ENCODE measurements at regions not wholly inside any gene's neighbourhood (a gene's known extent, or its start where the extent isn't known, plus 50 kb on each side); places are given as distances from the start of the nearest gene placed in this dataset.
A peak's percentile ranks its signal among the peaks of the same experiment; 100 is the strongest.

DNA sequence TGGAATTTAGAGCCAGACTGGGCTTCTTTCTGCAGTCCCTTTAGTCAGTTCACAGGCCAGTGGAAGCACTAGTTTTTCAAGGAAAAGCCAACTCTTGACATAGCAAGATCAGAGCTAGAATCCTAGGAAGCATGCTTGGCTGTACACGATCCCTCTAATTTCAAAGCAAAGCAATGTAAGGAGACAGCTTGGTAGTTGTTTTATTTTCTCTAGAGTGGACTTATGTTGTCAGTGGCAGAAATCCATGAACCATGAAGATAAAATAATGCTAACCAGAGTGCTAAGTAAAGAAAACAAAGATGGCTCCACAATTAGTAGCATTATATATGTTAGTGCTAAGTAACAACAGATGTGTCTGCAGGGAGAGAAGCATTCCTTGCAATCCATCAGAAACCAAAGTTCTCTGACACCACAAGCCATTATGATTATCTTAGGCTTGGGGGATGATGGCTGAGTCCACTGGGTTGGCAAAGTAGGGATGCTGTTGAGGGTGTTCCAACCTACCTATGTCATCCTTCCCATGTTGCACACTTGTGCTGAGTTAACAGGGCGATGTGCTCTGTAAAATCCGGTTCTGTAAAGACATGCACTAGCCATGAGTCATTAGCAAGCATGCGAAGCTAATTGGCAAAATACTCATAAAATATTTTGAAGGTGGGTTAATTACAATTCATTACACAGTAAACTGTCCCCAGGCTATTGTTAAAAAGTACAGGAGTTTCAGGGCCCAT, 115.2 kb downstream of the BMP2 start:
- DNase-seq (ENCODE audit: low read depth in 2 of 3, low spot score in 2 of 3): no peak

DNA sequence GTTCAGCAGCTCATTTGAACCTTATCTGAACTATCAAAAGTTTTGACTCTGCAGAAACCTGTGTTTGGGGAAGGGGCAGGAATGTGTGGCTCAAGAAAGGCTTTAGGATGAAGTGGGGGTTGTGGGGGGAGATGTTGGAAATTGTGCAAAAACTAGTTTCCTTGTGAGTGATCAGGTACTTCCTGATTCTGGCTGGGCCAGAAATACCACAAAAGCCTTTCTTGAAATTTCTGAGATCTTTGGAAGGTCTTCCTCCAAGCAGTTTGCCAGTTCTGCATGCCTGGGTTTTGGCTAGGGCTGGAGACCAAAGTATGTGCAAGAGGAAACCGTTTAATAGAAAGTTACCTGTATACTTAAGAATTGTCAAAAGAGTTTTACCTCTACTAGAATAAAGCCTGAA, 116.6 kb downstream of the BMP2 start:
- DNase-seq (ENCODE audit: low read depth in 2 of 3, low spot score in 2 of 3): no peak

DNA sequence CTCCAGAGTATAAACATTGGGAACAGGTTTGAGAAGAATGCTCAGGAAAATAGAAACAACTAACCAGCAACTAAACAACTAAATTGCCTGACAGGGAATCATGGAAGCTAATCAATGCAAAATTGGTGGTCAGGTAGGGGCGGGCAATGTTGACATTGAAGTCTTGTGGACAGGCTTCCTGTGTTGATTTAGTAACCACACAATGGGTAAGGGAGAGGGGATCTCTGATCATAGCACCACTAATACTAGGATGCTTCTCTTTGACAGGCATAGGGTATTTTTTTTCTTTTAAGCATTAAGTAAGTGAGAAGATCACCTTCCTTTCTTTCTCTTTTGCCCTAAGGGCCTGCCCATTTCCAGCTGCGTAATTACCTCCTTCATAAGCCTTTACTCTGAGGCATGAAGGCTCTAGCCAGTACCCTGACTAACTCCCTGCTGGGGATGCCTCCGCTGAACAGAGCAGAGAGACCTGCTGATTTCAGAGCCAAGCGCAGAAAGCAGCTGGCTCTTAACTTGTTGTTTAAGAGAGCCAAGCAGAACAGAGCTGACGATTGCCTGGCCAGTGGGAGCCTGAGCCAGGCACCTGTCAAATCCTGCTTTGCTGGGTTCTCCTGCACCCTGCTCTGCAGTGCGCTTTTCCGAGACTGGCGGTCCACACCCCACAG, 118.7 kb downstream of the BMP2 start:
- no peak for DNase-seq (ENCODE audit: low read depth in 2 of 3, low spot score in 2 of 3)

DNA sequence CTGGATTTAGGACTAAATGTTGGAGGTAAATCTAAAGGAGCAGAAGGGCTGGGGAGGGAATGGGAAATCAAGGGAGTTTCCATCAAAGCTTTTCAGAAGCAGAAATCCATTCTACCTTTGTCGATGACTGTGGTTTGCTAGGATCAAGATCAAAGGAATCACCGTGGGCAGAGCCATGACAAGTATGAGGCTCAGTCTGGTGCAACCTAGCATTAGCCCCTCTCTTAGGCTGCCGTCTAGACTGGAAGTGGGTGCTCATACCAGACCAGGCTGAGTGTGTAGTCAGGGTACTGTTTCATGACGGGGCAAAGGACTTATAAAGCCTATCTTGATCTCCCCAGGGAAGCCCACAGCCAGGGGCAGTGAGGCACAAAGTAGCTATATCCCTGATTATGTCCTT, 120.5 kb downstream of the BMP2 start:
- no peak for DNase-seq (ENCODE audit: low read depth in 2 of 3, low spot score in 2 of 3)

DNA sequence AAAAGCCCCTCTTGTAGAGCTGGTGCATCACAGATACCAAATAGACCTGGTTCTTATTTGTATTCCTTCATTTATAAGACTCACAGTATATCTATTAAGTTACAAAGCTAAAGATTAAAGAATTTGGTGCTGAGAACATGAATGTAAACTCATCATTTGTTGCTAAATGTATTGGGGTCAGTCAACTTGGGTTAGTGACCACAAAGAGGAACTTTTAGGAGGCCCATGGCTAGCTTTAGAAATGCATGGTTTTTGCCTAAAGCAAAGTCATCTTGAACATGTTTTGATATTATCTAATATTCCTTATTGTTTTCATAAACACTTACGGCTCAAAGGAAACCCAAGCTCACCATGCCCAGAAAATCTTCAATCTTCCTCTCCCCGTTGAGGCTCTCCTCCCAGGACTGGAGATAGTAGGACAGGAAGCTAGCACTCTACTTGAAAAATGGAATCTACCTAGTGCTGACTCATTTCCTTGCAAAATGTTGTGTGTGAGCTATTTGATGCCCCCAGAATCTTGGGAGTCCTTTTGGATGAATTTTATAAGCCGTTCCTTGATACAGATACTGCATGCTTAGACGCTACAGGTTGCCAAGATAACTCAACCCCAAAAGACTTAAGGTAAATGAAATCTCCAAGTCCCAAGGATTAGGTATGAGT, 121.4 kb downstream of the BMP2 start:
- DNase-seq (ENCODE audit: low read depth in 2 of 3, low spot score in 2 of 3): peak in 1 of 3 donors; percentile 29

DNA sequence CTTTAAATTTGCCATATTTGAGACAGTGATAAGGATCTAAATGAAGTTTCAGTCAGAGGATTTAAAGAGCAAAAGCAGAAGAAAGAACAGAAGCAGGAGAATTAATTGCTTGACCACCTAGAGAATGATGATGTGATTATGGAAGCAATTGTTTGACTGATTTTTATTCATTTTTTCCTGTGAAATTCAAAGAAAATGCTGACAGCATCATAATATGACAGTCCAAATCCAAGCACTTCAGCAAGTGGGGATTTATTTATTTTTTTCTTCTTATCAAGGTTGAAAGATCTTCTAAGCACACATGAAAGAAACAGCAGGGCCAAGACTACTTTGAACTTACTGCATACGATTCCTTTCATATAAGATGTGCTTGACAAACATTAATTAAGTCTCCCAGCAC, 125.2 kb downstream of the BMP2 start:
- no peak for DNase-seq (ENCODE audit: low read depth in 2 of 3, low spot score in 2 of 3)

DNA sequence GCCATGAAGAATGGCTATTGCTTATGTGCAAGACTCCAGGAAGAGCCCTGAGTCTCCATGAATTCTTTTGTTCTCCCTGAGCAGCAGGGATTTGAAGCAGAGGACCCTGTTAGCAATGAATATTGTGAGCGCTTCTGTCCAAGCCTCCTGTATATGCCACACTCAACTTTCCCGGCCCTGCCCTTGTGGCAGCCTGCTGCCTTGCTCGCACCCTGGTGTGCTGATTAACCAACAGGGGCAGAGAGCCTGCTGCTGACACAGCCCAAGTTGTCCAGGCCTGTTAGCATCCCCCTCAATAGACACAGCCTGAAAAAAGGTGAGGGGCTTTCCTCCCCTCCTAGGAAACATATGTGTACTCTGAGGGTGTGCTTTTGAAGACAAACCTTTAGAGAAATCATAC, 131.4 kb downstream of the BMP2 start:
- DNase-seq (ENCODE audit: low read depth in 2 of 3, low spot score in 2 of 3): no peak

DNA sequence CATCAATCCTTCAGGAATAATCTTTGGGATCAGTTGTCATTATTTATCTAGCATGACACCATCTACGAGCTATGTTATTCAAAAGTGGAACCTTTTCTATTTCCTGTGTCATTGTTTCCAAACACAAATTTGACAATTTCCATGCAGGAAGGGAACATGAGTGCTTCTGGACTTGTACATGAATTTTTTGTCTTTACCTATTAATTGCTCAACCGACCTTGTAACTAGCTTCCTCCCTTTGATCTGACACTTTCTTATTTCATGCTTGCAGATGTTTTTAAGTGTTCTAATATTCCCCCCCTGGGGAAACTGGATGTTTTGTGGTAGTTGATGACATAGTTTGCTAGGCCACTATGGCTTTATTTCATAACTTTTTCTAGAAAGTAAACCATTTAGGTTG, 139.4 kb downstream of the BMP2 start:
- no peak for DNase-seq (ENCODE audit: low read depth in 2 of 3, low spot score in 2 of 3)

DNA sequence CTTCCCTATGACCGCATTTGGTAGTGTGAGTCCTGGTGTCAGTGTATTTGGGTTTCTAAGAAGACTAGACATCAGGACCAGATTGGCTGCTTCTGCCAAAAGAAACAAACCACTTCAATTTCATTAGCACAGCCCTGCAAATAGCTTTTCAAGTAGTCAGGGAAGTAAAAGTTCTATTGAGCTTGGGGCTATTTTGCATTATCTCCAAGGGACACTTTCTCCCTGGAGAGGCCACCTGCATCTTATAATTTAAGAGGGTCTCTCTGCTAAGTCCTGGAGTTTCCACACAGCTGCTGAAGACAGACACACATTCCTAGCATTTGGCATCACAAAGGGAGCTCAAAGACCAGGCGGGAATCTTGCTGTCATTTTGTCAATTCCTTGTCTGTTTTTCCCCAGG, 141.2 kb downstream of the BMP2 start:
- DNase-seq (ENCODE audit: low read depth in 2 of 3, low spot score in 2 of 3): no peak

DNA sequence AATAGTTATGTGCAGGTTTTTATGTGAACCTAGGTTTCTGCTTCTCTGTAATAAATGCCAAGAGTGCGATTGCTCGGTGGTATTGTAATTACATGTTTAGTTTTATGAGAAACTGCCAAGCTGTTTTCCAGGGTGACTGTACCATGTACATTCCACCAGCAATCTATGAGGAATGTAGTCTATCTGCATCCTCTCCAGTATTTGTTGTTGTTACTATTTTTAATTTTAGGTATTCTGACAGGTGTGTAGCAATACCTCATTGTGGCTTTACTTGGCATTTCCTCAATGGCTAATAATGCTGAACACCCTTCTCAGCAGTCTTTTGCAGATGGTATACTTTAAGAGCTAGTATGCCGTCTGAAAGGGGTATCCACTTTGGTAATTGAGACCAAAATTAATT, 142.1 kb downstream of the BMP2 start:
- no peak for DNase-seq (ENCODE audit: low read depth in 2 of 3, low spot score in 2 of 3)

DNA sequence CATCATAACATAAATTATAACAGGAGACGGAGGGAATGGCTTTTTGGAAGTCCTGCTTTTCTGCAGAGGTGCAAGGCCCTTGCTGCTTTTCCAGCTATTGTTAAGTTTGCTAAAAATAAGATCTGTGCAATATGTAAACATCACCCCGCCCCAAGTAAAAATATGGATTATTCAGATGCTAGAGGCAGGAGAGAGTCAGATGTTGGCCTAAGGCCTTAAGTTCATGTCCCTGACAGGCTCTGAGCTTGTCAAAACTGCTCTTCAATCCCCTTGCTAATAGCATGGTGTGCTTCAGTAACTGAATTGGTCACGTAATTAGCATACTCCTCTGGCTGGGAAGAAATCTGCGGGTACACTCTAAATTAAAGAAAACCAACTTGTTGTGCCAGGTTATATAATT, 147.5 kb downstream of the BMP2 start:
- no peak for DNase-seq (ENCODE audit: low read depth in 2 of 3, low spot score in 2 of 3)

DNA sequence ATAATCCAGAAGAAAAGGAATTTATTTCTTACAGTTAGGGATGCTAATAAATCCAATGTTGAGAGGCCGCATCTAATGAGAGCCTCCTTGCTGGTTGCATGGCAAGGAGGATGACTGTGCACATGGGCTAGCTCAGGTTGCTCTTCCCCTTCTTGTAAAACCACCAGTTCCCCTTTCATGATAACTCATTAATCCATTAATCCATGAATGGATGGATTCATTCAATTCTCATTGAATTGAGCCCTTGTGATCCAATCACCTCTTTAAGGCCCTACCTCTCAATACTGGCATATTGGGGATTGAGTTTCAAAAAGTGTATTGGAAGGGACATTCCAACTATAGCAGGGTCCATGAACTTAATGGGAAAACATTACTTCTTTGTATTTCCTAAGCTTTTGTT, 149.5 kb downstream of the BMP2 start:
- DNase-seq (ENCODE audit: low read depth in 2 of 3, low spot score in 2 of 3): no peak

DNA sequence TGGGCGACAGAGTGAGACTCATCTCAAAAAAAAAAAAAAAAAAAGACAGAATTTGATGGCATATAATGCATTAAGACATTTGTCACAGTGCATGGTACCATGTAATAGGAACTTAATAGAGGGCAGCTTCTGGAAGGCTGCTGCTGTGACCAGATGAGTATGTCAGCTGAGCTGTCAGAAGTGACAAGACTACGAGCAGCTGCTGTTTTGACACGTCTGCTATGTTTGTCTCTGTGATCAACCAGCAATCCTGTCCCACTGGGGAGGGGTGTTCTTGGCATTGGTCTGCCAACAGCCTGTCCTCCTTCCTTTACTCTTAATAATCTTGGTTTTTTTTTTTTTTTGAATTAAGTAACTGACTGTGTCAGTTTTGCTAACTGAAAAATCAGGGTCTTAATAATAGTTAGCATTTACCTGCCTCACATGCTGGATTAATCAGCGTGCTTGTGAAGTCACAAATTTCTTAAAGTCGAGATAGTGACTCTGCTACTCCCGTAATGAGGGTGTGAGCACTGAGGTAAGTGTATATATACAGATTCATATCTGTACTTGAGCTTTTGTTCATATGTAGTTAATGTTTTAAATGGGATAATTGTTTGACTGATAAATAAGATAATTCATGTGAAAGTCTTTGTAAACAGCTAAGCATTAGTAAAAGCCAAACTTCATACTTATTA, 152.4 kb downstream of the BMP2 start:
- no peak for DNase-seq (ENCODE audit: low read depth in 2 of 3, low spot score in 2 of 3)

DNA sequence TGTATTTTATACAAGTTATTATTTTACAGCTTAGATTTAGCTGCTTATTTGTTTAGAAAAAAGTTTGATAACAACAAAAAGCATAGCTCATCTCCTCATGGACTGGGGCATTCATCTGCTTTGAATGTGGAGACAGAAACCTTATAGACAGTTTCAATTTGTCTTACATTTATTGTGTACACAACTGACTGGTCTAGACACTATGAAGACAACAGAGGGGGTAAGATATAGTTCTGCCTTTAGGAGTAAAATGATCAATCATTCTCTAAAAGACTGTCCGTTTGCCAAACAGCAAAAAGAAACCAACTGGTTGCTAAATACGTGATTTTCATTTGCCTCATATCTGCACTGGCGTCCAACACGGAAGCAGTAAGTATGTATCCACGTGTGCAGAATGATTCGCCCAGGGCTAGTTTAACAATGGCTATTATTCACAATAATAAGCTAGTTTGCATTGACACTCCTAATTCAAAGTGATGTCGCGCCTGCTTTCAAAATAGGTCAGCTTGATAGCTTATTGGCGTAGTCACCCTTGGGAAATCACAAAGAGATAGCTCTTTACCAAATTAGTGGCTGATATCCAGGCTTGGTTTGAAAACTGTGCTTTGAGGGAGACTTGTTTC, 153.6 kb downstream of the BMP2 start:
- DNase-seq (ENCODE audit: low read depth in 2 of 3, low spot score in 2 of 3): no peak

DNA sequence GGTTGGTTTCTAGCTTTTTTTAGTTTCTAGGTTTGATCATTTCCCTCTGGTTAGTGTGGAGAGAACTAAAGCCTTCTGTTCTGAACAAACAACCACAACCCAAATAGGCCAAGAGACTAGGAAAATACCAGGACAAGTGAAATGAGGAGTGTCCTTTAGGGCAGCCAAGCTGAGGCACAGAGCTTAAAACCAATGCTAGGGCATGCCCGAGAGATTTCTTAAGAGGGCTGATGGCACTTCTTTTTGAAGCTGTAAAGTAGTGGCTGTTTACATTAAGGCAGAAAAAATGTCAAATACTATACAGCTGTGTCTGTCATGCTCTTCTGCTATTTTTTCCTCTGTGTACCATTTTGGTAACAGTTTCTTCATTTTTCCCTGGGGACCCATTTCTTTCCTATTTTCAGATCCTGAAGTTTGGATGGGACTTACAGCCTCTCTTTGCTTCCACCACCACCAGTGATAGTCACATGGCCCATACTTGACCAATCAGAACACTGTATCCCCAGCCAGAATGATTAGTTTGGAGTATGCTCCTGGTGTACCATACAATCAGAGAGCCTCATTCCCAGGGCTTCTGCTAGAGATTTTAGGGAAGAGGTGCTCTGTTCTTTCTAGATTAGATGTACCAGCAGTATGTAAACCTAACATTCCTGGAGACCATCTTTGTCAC, 154.4 kb downstream of the BMP2 start:
- DNase-seq (ENCODE audit: low read depth in 2 of 3, low spot score in 2 of 3): no peak

DNA sequence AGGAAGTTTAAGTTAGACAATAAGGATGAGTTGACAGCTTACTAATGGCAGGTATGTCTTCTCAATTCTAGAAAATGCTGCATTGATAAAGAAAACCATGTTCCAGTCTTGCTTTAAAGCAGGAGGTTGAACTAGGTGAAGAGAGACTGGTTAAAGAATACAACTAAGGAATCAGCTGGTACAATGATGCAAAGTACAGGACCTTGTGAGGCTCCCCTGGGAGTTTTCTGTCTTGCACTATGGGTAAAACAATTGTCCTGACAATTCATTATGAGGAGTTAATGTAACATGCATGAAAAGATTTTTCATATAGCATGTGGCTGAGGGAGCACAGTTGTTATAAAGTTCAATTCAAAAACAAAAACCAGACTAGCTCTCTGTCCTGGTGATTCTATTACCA, 157.2 kb downstream of the BMP2 start:
- DNase-seq (ENCODE audit: low read depth in 2 of 3, low spot score in 2 of 3): no peak

DNA sequence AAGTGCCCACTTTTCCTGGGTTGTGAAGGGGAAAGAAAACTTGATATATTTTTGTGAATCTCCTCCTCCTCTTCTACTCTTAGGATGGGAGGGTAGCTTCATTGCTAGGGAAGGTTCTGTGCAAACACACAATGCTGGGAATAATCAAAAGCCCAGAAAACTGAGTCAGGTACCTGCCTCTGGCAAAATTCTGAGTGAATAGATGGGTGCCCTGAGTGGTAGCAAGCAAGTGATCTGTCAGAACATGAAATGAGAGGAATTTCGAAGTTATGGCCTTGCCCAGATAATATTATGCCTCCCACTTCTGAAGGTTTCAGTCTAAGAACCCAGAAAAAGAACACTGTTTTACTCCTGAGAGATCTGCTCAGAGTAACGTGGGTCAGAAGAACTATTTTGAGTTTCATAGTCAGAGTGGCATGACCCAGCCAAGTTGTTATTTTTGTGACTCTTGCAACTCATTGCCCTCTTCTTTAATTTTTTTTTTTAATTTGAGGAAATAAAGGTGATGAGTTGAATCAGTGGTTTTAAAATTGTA, 158.3 kb downstream of the BMP2 start:
- no peak for DNase-seq (ENCODE audit: low read depth in 2 of 3, low spot score in 2 of 3)

DNA sequence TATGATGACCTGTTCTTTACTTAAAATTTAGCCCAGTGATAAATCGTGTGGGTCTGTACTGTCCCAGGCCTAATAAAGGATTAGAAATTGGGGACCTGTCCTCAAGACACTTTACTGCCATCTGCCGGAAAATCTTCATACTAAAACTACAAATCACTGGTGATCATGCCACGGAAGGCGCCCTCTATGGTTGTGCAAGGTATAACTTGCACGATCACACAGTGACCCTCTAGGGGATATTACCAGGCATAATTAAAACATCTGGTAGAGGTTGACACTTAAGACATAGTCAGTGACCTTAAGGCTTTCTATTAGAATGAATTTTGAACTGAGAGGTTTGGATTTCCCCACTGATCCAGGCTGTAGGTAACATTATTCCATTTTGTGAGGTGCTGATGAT, 172.6 kb downstream of the BMP2 start:
- peak in 2 of 3 donors; percentile 53 to 73 for DNase-seq (ENCODE audit: low read depth in 2 of 3, low spot score in 2 of 3)

DNA sequence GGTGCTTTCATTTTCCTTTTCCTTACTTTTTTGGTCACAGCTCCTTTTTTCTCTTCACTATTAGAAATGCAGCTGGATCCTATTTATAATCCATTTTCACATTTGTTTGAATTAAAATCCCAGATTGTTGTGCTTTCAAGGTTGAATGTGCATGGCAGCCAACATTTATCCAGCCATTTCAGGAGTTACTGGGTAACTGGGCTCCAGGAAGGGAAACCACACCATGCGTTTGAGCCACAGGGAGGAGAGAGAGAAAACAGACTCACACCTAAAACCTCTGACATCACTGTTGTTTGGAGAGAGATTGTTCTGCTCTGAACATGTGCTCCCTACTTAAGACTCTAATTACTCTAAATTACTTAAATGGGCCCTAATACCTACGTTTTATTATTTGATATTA, 173.4 kb downstream of the BMP2 start:
- no peak for DNase-seq (ENCODE audit: low read depth in 2 of 3, low spot score in 2 of 3)

DNA sequence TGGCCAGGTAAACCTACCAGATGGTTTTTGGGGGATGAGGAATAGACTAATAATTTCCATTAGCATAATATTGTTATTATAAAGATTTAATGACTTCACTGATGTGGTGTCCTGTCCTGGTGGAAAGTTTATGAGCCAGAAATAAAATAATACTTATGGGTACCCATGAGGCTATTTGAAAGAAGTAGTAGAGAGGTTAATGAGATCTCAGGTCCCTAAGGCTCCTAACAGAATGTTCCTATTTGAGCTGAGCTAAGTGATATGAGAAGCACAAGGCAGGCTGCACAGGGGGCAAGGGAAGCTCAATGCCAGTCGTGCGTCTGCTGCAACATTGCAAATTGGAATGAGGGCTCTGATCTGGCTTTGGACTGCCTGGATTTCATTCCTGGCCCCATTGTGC, 174.1 kb downstream of the BMP2 start:
- no peak for DNase-seq (ENCODE audit: low read depth in 2 of 3, low spot score in 2 of 3)
